K562 (cell line): ENCODE measurements at regions not wholly inside any gene's neighbourhood (a gene's known extent, or its start where the extent isn't known, plus 50 kb on each side); places are given as distances from the start of the nearest gene placed in this dataset.

Source experiments
- ATAC-seq: fragments of 200-7000 bp; cut with Tn5 transposase; 3 replicates; pipeline ENCODE4 v1.9.1; 2020; ENCODE audit warnings: moderate library complexity
- BruUV-seq: library from RNA; stranded (reverse); fragments of 400-500 nt; replicated peaks from 2 replicates; lab custom pipeline; 2021; lab: Mats Ljungman, UMichigan
- CTCF ChIA-PET: fragments of 300-600 bp; formaldehyde crosslinking; extraction: SDS; loops from one replicate; lab custom pipeline; 2021; ENCODE audit warnings: low intra/inter-chr PET ratio; lab: Yijun Ruan, JAX
- POLR2A ChIA-PET: fragments of 300-600, 350-650 bp; sonication (Branson Sonifier 250); formaldehyde crosslinking; extraction: SDS; loops from one replicate; lab custom pipeline; 2021; ENCODE audit warnings: antibody characterized with exemption, inconsistent platforms; lab: Yijun Ruan, JAX
- DNase-seq, 4 experiments: peaks; one replicate each; pipeline versions ENCODE4 v3.0.0 to v3.0.0-alpha.2; 2011 to 2018; ENCODE audit warnings: low spot score in 3 of 4, mixed read lengths in 3 of 4; ENCODE audit errors: extremely low read depth in 1 of 4
- FAIRE-seq: peaks from 2 replicates; lab custom pipeline; 2011; peaks lifted over from hg19 to GRCh38; lab: Jason Lieb, UNC
- H2AFZ ChIP-seq: 2 replicates; pipeline ENCODE4 v1.6.0; 2011; ENCODE audit warnings: low read depth, low read length, control low read depth, inconsistent platforms
- H3K27ac ChIP-seq: fragments of 200-600 bp; 3 replicates; pipeline ENCODE4 v1.8.0; 2011; ENCODE audit warnings: low read depth, mild to moderate bottlenecking, control low read depth, inconsistent platforms, low read length, moderate library complexity, mixed read lengths; ENCODE audit errors: extremely low read depth
- H3K27me3 ChIP-seq, 2 experiments: fragments of 300-600 bp in 1 of 2; 2 replicates in 1 of 2; 3 replicates in 1 of 2; pipeline versions ENCODE4 v1.6.0 to v1.8.0; 2011; ENCODE audit warnings: inconsistent platforms in 2 of 2, low read length in 2 of 2, mild to moderate bottlenecking in 1 of 2, mixed read lengths in 1 of 2, moderate library complexity in 1 of 2; ENCODE audit not compliant: control insufficient read depth in 2 of 2, insufficient read depth in 2 of 2
- H3K36me3 ChIP-seq: fragments of 300-600 bp; 3 replicates; pipeline ENCODE4 v1.8.0; 2011; ENCODE audit warnings: mild to moderate bottlenecking, low read length, inconsistent platforms; ENCODE audit not compliant: control insufficient read depth, insufficient read depth
- H3K4me1 ChIP-seq, 2 experiments: fragments of 200-600 bp in 1 of 2; replicated peaks in 1 of 2; 2 replicates in 1 of 2; 3 replicates in 1 of 2; pipeline versions ENCODE4 v1.5.1 to v1.8.0; 2011; ENCODE audit warnings: inconsistent platforms in 2 of 2, low read length in 2 of 2, mild to moderate bottlenecking in 1 of 2, mixed read lengths in 1 of 2, moderate library complexity in 1 of 2; ENCODE audit not compliant: control insufficient read depth in 2 of 2, insufficient read depth in 2 of 2
- H3K4me2 ChIP-seq: 2 replicates; pipeline ENCODE4 v1.6.1; 2011; ENCODE audit warnings: low read length, control low read depth, inconsistent platforms, mixed read lengths; ENCODE audit not compliant: insufficient read depth
- H3K4me3 ChIP-seq: fragments of 200-600 bp; sonication (generic), shearing (Covaris generic); 2 replicates; pipeline ENCODE4 v1.5.1; 2016; ENCODE audit warnings: control low read depth, inconsistent platforms
- H3K79me2 ChIP-seq: fragments of 200-600 bp; 3 replicates; pipeline ENCODE4 v1.8.0; 2011; ENCODE audit warnings: low read length, inconsistent platforms; ENCODE audit not compliant: control insufficient read depth, insufficient read depth
- H3K9ac ChIP-seq, 2 experiments: 2 replicates each; pipeline versions ENCODE4 v1.6.0 to v1.6.1; 2011; ENCODE audit warnings: low read depth in 2 of 2, low read length in 2 of 2, control low read depth in 1 of 2, inconsistent platforms in 1 of 2, mild to moderate bottlenecking in 1 of 2, mixed read lengths in 1 of 2; ENCODE audit not compliant: insufficient read depth in 1 of 2
- H3K9me1 ChIP-seq: one replicate; pipeline ENCODE4 v1.6.0; 2011; ENCODE audit warnings: inconsistent platforms, mild to moderate bottlenecking, low read length, moderate library complexity; ENCODE audit not compliant: control insufficient read depth, insufficient read depth
- H3K9me3 ChIP-seq: replicated peaks from 2 replicates; pipeline ENCODE4 v1.5.1; 2011; ENCODE audit warnings: low read depth, low read length, inconsistent platforms; ENCODE audit not compliant: control insufficient read depth, insufficient read depth
- H4K20me1 ChIP-seq: replicated peaks from 2 replicates; pipeline ENCODE4 v1.6.1; 2011; ENCODE audit warnings: low read length, inconsistent platforms, mixed read lengths; ENCODE audit not compliant: control insufficient read depth, insufficient read depth
- CBX5 ChIP-seq: IDR thresholded peaks from 2 replicates; pipeline ENCODE4 v1.6.1; 2014; ENCODE audit warnings: low read depth, borderline replicate concordance
- CEBPG ChIP-seq, 3 experiments: fragments of 200-800 bp in 1 of 3; sonication (Bioruptor generic) in 1 of 3; sonication (generic) in 1 of 3; formaldehyde crosslinking in 1 of 3; IDR thresholded peaks in 2 of 3; conservative IDR thresholded peaks in 1 of 3; 2 replicates each; pipeline versions ENCODE4 v1.6.1 to v1.8.0; 2016 to 2022; ENCODE audit warnings: missing compliant biosample characterization in 2 of 3, missing genetic modification characterization in 2 of 3, mild to moderate bottlenecking in 1 of 3, missing genetic modification reagents in 1 of 3
- MXI1 ChIP-seq: IDR thresholded peaks from 2 replicates; pipeline ENCODE4 v1.6.1; 2011; ENCODE audit warnings: low read depth, mild to moderate bottlenecking, improper control_type of control experiment, low read length
- POLR2B ChIP-seq: fragments of 450-650 bp; IDR thresholded peaks from 2 replicates; pipeline ENCODE4 v1.6.1; 2018; ENCODE audit warnings: low read depth; ENCODE audit not compliant: partially characterized antibody
- XRCC3 ChIP-seq: fragments of 450-650 bp; IDR thresholded peaks from 2 replicates; pipeline ENCODE4 v1.6.1; 2017; ENCODE audit warnings: mild to moderate bottlenecking, moderate library complexity
- ZNF232 ChIP-seq: sonication (generic); formaldehyde crosslinking; IDR thresholded peaks from 2 replicates; pipeline ENCODE4 v1.8.0; 2022; ENCODE audit warnings: mild to moderate bottlenecking, missing genetic modification reagents
- WGBS: fragments of 100-300 bp; shearing (Covaris generic); methylation state at CpG from one replicate; pipeline ENCODE4 v1.1.6; 2016; ENCODE audit warnings: low coverage, mixed read lengths; ENCODE audit not compliant: insufficient coverage; ENCODE audit errors: missing lambda C conversion rate; 5-methylcytosine and 5-hydroxymethylcytosine counted together
- in situ Hi-C: fragments of 300-500 bp; cut with MboI; formaldehyde crosslinking; loops from 4 replicates; pipeline ENCODE4 v1.15.0; 2018; ENCODE audit warnings: inconsistent platforms, mixed read lengths
- intact Hi-C: fragments of 100-400 bp; cut with micrococcal nuclease; formaldehyde crosslinking; loops from 2 replicates; pipeline ENCODE4 v1.14.2; 2022
- TF ChIP-seq, protein P1 (sequence below): fragments of 450-650 bp; IDR thresholded peaks from 2 replicates; pipeline ENCODE4 v1.6.1; 2016
- TF ChIP-seq, protein P2 (sequence below): sonication (generic); formaldehyde crosslinking; IDR thresholded peaks from 2 replicates; pipeline ENCODE4 v1.9.0; 2022; ENCODE audit warnings: mild to moderate bottlenecking, missing genetic modification reagents

DNA sequence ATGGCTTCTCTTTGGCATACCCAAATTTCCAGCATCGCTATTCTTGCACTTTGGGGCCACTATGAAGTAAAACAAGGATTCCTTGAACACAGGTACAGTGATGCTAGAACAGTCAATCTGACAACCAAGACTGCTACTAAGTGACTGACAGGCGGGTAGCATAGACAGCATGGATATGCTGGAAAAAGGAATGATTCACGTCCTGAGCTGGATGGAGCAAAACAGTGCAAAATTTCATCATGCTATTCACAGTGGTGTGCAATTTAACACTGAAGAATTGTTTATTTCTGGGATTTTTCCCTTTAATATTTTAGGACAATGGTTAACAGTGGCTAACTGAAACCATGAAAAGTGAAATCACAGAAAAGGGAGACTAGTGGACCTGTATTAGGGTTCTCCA, 1511.2 kb upstream of the ZEB2 start:
- H3K79me2 ChIP-seq, result no peaks in the 10 kb centered on the region
- TF ChIP-seq, protein P1, sequence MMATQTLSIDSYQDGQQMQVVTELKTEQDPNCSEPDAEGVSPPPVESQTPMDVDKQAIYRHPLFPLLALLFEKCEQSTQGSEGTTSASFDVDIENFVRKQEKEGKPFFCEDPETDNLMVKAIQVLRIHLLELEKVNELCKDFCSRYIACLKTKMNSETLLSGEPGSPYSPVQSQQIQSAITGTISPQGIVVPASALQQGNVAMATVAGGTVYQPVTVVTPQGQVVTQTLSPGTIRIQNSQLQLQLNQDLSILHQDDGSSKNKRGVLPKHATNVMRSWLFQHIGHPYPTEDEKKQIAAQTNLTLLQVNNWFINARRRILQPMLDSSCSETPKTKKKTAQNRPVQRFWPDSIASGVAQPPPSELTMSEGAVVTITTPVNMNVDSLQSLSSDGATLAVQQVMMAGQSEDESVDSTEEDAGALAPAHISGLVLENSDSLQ, result peak; percentile 64
- TF ChIP-seq CEBPG (CRISPR knock-in tag; IDR thresholded peaks at IDR 0.05) (no peak), CEBPG (tag; conservative IDR thresholded peaks at IDR 0.05 in 1 of 2, IDR thresholded peaks at IDR 0.05 in 1 of 2) (peak in 1 of 2 experiments; percentile 53; a peak in 2 of 4 replicates), XRCC3 (no peak), MXI1 (no peak)
- no peaks in the 10 kb centered on the region for H3K36me3 ChIP-seq
- H3K4me3 ChIP-seq, result no peak overlapping the region
- H3K9ac ChIP-seq, result no peak overlapping the region
- peak overlapping the region; percentile 33; the same call in 1 of the 2 replicates for H2AFZ ChIP-seq
- H3K4me1 ChIP-seq, result no peaks in the 10 kb centered on the region
- ChIA-PET CTCF (no interaction called here), POLR2A (no interaction called here)
- no peaks in the 10 kb centered on the region for H3K9me1 ChIP-seq
- BruUV-seq, result no TSS peak
- no peaks in the 10 kb centered on the region for H3K9me3 ChIP-seq
- intact Hi-C loops (no loop called here), in situ Hi-C loops (no loop called here)
- no peak overlapping the region for H3K4me2 ChIP-seq
- 0 out of 3 replicates have a peak, but pooled peaks have one; percentile 37 for ATAC-seq
- no peak for FAIRE-seq
- no peak for DNase-seq
- H3K27me3 ChIP-seq, result no peaks in the 10 kb centered on the region
- 30% methylated on average over 3 of the region's 3 CpGs for WGBS
- no peak overlapping the region for H3K27ac ChIP-seq
- H4K20me1 ChIP-seq, result no peaks in the 10 kb centered on the region

DNA sequence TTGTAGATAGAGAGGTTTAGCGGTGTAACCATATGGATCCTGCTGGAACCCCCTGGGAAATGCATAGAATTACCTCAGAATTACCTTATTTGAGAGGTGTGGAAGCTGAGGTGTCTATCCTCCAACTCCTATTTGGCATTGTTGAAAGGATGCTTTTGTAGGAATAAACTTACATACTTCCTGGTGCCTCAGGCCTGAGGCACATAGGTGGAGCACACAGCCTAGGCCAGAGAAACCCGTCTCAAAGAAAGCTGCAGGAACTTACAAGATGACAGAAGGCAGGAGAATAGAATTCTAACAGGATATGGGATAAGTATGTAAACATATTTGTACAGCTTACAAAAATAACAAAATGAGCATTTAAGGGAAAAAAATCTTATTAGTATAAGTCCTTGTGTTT, 1507.2 kb upstream of the ZEB2 start:
- intact Hi-C loops (no loop called here), in situ Hi-C loops (no loop called here)
- Histone ChIP-seq H3K9ac (no peak overlapping the region), H3K9me3 (no peaks in the 10 kb centered on the region), H3K27me3 (no peaks in the 10 kb centered on the region), H3K36me3 (no peaks in the 10 kb centered on the region), H3K4me1 (no peaks in the 10 kb centered on the region), H3K79me2 (no peaks in the 10 kb centered on the region), H3K4me2 (no peak overlapping the region), H4K20me1 (no peaks in the 10 kb centered on the region), H2AFZ (peak overlapping the region; percentile 28; the same call in 1 of the 2 replicates), H3K9me1 (no peaks in the 10 kb centered on the region), H3K4me3 (no peak overlapping the region), H3K27ac (no peak overlapping the region)
- no peak for TF ChIP-seq CBX5
- TF ChIP-seq, protein P2, sequence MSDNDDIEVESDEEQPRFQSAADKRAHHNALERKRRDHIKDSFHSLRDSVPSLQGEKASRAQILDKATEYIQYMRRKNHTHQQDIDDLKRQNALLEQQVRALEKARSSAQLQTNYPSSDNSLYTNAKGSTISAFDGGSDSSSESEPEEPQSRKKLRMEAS (CRISPR knock-in tag), result no peak
- TF ChIP-seq POLR2B, result no peak
- TF ChIP-seq ZNF232, result no peak
- ChIA-PET POLR2A (no interaction called here), CTCF (no interaction called here)
- no TSS peak for BruUV-seq
- FAIRE-seq, result no peak
- no peak for ATAC-seq
- 11% methylated on average over 2 of the region's 2 CpGs for WGBS
- no peak for DNase-seq
